NCI-H446 treated with DMSO at 0.1 percent for 48 hours (cell line): ENCODE measurements at regions not wholly inside any gene's neighbourhood (a gene's known extent, or its start where the extent isn't known, plus 50 kb on each side); places are given as distances from the start of the nearest gene placed in this dataset.

ENCODE experiments used
- DNase-seq: peaks from one replicate; lab custom pipeline; 2025; lab: John Stamatoyannopoulos, UW

DNA sequence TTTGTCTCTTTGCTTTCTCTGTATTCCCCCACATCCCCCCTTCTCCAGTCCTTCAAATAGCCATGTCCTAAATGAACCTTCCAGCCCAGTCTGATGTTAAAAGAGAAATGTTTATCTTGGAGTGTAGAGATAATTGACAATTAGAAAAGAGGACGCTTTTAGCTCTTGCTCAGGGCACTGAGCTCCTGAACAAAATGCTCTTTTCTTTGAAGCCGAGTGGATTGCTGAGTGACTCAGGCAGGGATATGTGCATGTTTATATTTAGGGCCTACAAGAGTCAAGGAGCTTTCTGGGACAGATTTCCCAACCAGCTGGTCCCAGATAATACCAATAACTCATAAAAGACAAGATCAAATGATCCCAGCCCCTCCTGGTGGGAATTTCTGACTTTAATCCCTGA is 88.0 kb upstream of the SETBP1 start:
- peak; percentile 30 for DNase-seq

DNA sequence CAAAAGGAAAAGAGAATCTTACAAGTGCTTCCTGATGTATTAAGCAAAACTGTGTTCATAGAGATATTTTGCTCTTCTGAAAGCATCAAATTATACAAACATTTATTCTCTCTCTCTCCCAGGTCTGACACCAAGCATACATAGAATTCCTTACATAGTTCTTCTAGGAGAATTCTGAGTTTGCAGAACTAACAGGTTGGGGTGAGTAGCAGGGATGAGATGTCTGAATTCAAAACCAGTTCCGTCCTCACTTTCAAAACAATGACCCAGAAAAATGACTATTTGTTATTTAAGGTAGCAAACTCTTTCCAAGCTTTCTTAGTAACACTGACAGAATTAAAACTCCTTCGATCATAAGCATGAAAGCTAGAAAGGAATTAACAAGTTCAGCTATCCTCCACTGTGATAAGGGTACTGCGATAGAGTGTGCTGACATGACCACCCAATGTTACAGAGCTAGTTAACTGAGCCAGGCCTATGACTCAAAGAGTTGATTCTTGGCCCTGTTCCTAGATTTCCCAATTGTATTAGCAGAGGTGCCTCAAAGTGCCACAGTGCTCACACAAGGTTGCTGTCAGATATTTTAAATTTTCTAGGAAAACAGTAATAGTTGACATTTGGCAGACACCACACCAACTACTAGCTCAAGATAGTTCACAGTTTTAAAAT is 85.8 kb upstream of the SETBP1 start:
- peak; percentile 44 for DNase-seq

DNA sequence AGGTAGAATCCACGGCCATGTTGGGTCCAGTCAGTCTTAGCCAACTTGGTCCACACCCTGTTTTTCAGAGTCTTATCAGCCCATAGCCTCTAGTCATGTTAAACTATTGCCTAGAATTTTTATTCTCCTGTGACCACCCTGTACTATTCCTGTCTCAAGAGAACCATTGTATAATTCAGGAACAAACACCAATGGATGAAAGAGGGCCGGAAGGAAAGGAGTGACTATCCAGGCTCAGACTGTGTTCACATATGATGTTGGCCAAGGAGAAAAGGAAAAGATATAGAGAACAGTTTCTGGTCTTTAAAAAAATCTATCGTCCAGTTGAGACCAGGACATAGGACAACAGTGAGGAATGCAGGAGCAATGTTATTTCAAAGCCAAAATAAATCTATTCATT is 82.9 kb upstream of the SETBP1 start:
- no peak for DNase-seq

DNA sequence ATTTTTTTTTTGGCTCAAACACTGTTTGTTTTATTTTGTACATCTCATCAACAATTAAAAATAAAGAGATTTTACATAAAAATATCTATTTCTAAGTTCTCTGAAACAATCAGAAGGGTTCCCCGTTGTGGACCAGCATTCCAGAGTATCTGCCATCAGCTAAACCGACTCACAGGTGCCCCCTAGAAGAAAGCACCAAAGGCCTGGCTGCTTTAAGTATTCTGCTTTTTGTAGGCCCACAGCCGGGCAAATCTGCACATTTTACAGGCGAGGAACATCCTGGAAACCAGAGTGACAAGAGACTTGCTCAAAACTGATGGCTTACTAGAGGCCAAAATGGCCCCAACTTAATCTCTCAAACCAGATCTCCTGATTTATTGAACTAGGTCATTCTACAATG is 82.2 kb upstream of the SETBP1 start:
- DNase-seq: no peak

DNA sequence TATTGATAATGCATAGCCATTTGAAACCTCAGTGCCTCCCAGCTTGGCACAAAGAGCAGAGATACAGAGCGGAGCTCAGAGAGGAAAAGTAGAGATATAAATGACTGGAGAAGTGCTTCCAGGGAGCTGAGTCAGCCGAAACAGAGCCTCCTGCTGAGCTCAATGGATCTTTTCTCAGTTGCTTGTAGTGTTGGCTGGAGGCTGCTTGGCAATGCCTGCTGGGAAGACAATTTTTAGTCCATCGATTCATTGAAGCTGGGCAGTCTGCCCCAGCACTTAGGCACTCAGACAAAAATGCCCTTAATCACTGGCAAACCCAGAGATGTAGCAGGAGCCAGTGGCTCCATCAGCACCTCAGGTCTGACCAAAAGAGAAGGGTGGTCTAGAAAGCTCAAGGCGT is 81.3 kb upstream of the SETBP1 start:
- peak; percentile 92 for DNase-seq

DNA sequence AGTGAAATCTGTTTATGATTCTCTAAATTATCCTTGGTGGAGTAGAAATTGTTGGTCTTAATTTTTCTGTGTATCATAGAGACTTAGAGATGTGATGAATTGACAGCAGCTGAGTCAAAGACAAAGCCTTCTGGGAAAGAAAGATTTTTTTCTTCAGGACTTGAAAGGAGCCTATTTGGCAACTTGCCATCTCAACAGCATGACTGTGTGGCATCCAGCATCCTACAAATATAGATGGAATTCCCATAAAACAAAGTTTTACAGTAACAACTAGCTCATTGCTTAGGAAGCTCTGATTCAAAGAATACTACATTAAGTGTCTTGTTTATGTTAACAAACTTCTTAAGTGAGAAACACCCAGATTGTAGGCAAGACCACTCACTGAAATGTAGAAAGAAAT is 79.2 kb upstream of the SETBP1 start:
- DNase-seq: peak; percentile 79

DNA sequence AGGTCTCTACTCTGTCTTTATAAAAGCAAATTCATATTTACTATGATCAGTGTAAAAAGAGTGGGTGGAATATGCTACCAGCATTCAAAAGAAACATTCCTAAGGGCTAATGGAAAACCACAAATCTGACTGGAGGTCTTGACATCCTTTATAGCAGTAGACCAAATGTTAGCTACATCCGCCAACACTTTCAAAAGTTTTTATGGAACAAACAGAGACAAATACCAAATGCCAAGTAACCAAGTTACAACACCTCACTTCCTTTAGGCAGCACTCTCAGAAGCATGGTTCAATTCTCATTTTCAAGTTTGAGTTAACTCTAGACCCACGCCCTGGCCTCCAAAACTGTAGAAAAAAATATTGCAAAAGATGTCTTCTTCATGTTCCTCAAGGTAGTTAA is 78.3 kb upstream of the SETBP1 start:
- no peak for DNase-seq

DNA sequence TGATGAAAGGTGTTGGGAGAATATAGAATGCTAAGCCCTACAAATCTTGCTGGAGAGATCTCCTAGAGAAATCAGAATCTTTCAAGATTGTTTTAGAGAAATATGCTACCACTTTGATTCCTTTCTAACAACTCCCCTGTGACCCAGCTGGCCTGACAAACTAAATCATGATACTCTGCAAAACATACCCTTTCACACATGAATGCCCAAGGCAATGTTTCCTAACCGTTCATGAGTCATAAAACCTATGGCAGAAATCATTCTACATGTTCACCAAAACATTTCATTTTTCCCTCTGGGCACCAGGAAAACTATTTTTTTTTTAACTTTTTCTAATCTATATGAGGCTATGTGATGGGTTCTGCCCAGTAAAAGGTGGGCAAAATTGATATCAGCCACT is 77.8 kb upstream of the SETBP1 start:
- no peak for DNase-seq

DNA sequence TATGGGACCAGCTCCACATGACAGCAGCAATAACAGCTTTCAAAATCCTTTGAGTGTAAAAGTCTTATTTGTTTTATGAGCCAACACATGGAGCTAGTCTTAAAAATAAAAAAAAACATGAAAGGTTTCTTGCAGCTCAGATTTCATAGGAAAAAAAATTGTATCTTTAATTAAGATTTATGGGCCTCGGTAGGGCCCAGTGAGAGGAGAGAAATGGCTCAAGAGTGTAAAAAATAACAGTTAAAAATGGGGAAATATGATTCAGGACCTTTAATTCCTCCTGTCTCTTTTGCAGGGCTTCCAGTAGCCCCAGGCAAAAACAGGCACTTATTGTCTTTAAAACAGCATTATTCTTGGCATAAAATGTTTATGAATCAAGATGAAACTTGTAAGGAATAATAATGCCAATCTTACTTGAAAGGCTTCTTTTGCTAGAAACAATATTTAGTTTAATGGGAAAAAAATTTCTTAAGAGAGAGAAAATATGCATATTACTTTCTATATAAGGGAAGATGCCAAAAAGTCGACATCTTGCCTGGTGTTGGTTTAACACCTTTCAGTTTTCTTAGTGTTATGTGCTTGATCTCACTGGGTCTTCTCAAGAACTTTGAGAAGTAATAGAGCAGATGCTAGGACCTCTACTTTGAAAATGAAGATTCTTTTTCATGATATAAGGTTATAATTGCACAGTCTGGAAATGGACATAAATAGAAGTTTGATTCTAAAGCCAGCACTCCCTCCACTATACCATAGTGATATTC is 71.3 kb upstream of the SETBP1 start:
- no peak for DNase-seq

DNA sequence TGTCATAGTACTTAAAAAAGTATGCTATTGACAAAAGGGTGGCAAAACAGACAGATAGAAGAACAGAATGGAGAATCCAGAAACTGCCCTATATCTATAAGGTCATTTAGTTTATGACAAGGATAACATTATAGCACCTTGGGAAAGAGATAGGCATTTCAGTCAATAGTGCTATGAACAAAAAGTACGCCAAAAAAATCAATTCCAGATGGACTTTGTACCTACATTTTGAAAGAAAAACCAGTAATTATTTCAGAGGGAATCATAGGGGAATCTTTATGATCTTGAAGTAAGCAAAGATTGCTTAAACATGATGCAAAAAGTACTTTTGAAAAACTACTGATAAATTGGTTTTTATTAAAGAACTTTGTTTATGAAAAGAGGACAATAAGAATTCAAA is 59.9 kb upstream of the SETBP1 start:
- DNase-seq: no peak

DNA sequence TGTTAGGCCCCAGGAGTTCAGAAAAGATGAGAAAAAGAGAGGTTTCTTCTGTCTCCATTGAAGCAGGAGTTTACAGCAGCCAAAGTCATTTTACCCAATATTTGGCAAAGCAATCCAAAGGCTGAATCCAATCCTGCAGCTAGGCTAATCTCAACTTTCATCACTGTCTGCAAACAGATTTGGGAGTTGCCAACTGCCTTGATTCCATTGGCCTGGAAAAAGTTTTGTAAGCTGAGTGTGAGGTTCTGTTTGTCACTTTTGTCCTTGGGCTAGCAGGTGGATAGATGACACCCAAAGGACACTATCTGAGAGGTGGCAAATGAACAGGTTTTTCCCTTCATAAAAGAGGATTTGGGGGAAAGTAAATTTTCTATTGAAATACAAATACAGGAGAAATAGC is 56.6 kb upstream of the SETBP1 start:
- DNase-seq: no peak

DNA sequence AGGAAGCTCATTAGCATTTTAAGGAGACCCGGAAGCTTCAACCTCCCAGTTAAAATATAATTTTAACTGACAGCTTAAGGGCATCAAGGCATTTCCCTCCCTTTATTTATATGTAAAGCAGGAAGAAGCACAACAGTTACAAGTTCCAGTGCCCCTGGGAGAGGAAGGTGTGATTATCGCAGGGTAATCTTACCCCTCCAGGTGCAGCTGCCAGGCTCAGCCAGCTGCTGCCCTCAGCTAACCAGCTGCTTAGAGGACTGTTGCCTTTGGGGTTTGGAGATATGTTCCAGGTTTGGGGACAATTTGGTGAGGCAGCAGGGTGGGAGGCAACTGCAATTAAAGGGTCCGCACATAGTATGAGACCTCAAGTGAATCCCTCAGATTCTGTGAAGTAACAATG is 55.3 kb upstream of the SETBP1 start:
- no peak for DNase-seq

DNA sequence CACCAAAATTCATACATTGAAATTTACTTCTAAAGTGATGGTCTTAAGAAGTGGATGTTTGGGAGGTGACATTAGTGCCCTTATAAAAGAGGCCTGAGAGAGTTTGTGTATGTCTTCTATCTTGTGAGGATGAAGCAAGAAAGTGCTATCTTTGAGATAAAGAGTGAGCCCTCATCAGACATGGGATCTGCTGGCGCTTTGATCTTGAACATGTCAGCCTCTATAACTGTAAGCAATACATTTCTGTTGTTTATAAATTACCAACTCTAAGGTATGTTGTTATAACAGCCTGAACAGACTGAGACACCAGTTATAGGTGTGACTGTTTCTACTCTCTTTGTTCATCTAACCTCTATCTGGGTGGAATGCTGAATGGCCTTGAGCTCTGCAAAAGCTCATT is 54.5 kb upstream of the SETBP1 start:
- no peak for DNase-seq

DNA sequence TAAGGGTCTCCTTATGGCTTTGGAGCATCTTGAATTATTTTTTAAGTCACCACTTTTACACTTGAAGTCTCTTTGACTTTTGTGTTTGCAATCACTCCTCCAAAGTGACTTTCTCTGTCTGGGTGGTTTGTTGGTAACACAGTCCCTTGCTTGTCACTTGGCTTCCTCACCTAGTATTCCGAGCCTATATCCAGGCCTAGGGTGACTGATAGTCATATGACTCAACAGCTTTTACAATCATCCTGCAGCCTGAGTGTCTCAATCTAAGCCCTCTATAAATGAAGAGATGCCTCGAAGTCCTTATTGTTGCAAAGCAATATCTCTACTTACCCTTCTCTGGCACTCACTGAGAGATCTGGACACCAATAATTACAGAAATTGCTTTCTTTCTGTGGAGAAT is 53.9 kb upstream of the SETBP1 start:
- DNase-seq: no peak

DNA sequence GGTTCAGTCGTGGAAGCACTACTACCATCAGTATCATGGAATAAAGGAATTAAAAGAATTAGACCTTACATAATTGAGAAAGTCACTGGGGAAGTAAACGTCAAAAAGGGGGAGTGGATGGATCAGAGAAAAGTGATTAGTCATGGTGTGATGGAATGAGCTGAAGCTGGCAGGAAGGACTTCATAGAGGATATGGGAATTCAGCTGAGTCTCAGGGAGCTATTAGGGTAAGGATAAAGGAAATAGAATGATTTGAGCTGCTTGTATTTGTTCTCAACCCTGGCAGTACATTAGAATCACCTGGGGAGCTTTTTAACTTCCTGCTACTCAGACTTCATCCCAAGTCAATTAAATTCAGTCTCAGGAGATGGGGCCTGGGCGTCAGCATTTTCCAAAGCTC is 53.4 kb upstream of the SETBP1 start:
- no peak for DNase-seq

DNA sequence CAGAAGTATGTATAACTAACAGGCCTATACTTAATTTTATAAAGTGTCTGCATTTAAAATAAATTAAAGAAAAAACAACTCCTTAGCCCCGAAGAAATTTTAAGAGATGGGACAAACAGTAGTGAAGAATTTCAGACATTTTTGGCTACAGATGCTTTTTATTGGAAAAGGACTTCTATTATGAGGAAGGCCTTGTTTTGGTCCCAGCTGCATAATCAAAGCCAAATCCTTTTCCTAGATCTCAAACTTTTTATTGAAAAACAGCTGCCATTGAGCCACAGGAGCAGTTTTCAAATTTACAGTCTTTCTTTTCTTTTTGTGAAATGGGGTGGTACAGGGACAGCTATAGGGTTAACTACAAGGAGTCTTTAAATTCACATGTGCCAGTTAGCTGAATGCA is 51.3 kb upstream of the SETBP1 start:
- no peak for DNase-seq

DNA sequence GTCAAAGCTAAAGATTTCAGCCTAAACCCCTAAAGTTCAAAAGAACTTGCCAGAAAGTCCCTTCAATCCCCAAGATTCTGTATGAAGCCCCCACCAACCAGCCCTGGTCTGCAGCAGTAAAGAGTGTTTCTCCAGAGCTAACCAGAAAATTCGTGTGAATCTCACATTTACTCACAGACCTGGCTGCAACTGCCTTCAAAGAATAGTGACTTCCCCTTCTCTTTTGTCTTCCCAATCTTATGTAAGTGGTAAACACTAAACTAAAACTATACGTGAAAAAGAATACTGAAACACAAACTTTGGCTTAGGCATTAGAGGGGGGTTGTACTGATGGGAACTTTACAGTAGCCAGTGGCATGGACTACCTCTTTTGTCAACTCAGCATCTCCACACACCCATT is 50.6 kb upstream of the SETBP1 start:
- DNase-seq: no peak
